Adrenal gland (tissue), 5 donors: ENCODE measurements at regions not wholly inside any gene's neighbourhood (a gene's known extent, or its start where the extent isn't known, plus 50 kb on each side); places are given as distances from the start of the nearest gene placed in this dataset.

Experiments used
- POLR2A ChIP-seq, 2 donors: fragments of 450-650 bp; IDR thresholded peaks; one replicate each; pipeline ENCODE4 v1.6.1; 2017; ENCODE audit warnings: antibody characterized with exemption in 2 of 2, mild to moderate bottlenecking in 2 of 2, moderate library complexity in 1 of 2
- TF ChIP-seq, protein P1 (sequence below), 6 experiments: fragments of 450-650 bp in 4 of 6; fragments of 200-600 bp in 2 of 6; sonication (generic) in 1 of 6; IDR thresholded peaks; 1 replicate in 5 of 6; 2 replicates in 1 of 6; pipeline versions ENCODE4 v1.5.1 to v1.8.0; 2016 to 2021; ENCODE audit warnings: antibody characterized with exemption in 6 of 6, mild to moderate bottlenecking in 2 of 6, moderate library complexity in 1 of 6
- donor health status: DM: no; HTN: no; CAD: no.

DNA sequence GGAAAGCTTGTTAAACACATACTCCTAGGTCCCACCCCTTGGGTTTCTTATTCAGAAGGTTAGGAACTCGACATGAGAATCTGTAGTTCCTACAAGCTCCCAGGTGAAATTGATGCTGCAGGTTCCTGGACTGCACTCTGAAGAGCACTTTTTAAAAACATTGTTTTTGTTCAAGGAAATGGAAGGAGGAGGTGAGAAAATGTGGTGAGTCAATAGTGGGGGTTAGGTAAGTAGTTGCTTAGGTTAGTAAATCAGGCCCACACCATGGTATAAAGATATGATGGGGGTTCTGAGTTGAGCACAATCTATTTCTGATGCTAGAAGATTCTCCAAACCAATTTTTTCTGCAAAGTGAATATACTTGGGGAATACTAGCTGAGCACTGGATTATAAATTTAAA is 450.3 kb downstream of the CCDC91 start:
- TF ChIP-seq, protein P1, sequence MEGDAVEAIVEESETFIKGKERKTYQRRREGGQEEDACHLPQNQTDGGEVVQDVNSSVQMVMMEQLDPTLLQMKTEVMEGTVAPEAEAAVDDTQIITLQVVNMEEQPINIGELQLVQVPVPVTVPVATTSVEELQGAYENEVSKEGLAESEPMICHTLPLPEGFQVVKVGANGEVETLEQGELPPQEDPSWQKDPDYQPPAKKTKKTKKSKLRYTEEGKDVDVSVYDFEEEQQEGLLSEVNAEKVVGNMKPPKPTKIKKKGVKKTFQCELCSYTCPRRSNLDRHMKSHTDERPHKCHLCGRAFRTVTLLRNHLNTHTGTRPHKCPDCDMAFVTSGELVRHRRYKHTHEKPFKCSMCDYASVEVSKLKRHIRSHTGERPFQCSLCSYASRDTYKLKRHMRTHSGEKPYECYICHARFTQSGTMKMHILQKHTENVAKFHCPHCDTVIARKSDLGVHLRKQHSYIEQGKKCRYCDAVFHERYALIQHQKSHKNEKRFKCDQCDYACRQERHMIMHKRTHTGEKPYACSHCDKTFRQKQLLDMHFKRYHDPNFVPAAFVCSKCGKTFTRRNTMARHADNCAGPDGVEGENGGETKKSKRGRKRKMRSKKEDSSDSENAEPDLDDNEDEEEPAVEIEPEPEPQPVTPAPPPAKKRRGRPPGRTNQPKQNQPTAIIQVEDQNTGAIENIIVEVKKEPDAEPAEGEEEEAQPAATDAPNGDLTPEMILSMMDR (IDR thresholded peaks at IDR 0.05): no peak
- no peak for TF ChIP-seq POLR2A (IDR thresholded peaks at IDR 0.05)
